T-helper 1 cell (primary cell): ENCODE measurements at regions not wholly inside any gene's neighbourhood (a gene's known extent, or its start where the extent isn't known, plus 50 kb on each side); places are given as distances from the start of the nearest gene placed in this dataset.
"Not testable (repeated sequence)": the region's sequence is repeated elsewhere in the genome, so short reads cannot be mapped to it uniquely, and the experiment has no call there.

Source experiments
- DNase-seq, 5 donors: peaks; one replicate each; pipeline ENCODE4 v3.0.0-alpha.2; 2012 to 2020

DNA sequence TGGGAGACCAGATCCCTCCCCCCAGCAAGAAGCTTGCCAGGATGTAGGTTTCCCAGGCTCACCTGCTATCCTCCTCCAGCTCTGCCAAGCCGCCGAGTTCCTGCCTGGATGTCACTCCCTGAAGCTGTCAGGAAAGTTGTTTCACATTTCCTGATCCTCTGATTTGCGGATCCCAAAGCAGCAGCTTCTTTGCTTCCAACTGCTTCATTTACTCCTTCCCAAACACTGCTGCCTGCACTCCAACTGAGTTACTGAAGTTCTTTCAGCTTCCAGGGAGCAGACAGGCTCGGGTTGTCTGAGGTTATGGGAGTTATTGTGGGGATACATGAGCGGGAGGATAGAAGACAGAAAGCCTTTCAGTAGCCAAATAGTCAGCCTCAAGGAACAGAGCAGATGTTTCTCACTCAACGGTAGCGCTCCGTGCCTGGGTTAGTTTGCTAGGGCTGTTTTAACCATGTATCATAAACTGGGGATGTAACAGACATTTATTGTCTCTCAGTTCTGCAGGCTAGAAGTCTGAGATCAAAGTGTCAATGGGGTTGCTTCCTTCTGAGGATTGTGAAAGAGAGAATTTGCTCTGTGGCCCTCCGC lies 516.0 kb downstream of the REEP3 start:
- no peak for DNase-seq

DNA sequence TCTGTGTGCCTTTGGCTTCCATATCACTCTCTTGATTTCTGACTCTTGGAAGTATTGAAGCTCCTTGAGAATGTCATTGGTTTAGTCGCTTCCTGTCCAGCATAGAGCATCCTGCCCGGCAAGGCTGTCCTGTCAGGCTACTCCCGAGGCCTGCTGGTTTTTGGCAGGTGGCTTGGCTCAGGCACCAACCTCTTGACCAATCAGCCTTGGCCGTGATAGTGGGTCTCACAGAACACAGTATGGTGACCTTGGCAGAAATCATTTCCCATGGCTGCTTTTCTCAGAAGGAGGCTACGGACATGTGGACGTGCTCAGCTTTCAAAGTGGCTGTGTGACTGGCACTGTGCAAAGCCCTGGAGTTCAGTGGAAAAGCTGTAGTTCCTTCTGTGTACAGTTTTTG lies 516.9 kb downstream of the REEP3 start:
- DNase-seq = no peak

DNA sequence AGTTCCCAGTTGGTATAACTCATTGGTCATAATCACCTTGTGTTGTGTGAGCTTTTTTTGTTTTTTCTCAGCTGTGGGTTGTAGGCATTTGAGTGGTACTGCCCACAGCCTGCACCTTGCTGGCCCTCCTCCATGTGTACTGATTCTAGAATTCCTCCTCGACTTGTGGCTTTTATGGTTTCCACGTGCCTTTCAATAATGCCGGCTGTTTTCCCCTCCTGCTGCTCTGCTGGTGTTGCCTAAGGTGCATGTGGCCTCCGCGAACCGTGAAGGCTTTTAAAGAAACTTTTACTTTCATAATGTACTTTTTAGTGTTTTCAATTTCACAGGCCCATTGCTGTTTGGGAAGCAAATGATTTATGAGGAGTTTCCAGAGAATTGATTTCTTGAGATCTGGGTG lies 518.0 kb downstream of the REEP3 start:
- no peak for DNase-seq

DNA sequence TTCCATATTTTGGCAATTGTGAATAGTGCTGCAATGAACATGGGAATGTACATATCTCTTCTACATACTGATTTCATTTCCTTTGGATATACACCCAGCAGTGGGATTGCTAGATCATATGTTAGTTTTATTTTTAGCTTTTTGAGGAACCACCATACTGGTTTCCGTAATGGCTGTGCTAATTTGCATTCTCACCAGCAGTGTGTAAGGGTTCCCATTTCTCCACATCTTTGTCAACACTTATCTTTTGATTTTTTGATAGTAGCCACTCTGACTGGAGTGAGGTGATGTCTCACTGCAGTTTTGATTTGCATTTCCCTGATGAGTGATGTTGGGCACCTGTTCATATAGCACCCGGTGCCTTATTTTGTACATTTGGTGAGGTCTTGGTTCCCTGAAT lies 519.6 kb downstream of the REEP3 start:
- no peak for DNase-seq

DNA sequence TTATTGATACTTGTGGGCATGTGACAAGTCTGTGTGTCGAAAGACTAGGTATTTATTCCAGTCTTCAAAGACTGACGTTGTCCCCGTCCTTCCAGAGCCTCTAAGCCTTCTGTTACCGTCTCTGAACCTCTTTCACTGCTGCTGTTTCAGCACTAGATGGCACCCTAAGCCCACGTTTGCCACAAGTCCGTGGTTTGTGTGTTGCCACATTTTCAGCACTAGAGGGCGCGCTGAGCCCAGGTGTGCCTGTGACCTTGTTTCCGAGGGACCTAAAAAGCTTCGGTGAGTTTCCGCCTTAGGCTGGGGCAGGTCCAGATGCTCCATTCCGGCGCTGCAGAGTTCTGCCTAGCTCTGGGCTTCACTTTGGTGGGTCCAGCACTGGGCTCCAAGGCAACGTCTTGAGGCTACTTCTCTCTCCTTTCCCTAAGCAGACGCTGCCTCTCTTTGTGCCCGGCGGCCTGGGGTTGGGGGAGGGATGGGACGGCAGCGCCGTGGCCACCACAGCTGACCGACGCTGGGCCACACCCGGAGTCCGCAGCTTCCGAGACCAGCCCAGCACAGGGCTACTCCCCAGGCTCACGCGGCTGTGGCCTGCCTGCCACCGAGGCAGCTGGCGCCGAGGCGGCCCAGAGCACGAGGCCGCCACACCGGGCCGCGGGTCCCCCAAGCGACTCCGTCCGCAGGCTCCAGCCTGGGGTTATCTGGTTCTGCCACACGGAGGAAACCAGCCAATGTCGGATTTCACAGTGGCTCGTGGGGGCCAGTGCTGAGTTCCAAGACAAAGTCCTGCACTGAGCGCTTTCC lies 520.2 kb downstream of the REEP3 start:
- peak; percentile 50 to 77 (median 71) for DNase-seq

DNA sequence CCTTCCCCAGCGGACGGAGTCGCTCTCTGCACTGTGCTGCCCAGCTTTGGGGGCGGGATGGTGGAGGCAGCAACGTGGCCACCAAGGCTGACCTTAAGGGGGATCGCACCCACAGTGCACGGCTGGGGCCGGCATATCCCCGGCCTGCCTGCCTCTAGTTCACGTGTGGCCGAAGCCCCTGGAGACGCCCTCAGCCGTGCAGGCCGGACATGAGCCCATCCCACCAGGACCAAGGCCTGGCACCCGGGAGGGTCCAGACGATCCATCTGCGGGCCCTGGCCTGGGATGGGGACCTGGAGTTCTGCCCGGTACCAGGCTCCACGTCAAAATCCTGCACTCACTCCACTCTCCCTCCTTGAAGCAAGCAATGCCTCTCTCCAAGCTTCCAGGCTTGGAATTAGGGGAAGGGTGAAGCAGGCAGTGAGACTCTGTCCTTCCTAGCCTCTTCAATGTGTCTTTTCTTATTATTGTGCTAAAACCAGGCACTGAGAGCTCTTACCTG lies 520.8 kb downstream of the REEP3 start:
- DNase-seq = no peak

DNA sequence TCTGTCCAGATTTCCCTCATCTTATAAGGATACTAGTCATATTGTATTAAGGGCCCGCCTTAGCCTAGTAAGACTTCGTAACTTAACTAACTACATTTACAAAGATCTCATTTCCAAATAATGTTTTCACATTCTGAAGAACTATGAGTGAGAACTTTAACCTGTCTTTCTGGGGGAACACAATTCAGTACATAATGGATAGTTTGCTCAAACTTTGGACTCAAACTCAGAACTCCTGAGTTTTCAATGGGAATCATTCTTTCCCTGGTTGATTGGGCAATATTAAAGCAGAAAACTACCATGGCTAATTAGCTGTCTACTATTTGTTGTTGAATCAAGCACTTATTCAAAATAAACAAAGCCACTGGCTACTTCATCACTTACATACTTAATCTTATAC lies 522.9 kb downstream of the REEP3 start:
- DNase-seq = no peak

DNA sequence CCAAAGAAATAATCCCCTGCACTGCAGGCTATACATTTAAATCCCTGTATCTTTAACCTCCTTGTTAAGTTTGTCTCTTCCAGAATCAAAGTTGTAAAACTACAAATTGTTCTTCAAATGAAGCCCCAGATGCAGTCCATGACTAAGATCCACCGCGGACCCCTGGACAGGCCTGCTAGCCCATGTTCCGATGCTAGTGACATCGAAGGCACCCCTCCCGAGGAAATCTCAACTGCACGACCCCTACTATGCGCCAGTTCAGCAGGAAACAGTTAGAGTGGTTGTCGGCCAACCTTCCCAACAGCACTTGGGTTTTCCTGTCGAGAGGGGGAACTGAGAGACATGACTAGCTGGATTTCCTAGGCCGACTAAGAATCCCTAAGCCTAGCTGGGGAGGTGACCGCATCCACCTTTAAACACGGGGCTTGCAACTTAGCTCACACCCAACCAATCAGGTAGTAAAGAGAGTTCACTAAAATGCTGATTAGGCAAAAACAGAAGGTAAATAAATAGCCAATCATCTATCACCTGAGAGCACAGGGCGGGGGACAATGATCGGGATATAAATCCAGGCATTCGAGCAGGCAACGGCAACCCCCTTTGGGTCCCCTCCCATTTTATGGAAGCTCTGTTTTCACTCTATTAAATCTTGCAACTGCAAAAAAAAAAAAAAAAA lies 523.9 kb downstream of the REEP3 start:
- not testable (repeated sequence) for DNase-seq

DNA sequence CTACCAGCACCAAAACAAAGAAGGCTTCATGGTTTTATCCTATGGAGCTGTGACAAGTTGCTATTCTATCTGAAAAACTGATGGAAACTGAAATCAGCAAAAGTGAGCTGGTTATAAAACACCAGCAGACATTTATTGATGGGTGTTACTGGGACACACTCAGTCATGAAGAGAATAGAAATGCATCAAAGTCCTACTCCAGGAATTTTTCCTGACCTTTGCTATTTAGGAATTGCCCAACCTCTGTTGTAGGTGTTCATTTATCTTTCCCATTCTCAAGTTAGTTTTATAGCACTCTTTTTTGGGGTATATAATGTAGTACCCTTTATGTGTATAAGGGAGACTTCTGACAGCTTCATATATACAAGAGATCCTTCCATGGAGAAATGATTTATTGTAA lies 533.2 kb downstream of the REEP3 start:
- no peak for DNase-seq

DNA sequence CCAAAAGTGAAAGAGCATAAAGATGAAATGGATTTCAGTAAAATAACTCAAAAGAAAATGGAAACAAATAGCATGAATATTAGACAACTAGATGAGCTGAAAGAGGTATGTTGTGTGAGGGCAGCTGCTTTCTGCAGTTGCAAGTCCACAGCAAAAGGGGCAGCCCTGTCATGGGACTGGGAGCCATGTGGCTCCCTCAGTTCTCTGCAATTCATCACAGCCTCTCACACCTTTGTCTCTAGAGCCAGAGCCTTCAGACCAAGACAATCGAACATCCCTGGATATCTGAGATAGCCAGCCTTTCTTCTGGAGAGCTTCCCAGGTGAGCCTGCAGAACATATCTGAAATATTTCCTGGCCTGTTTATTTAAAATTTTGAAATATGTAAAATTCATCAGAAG lies 538.7 kb downstream of the REEP3 start:
- DNase-seq = no peak

DNA sequence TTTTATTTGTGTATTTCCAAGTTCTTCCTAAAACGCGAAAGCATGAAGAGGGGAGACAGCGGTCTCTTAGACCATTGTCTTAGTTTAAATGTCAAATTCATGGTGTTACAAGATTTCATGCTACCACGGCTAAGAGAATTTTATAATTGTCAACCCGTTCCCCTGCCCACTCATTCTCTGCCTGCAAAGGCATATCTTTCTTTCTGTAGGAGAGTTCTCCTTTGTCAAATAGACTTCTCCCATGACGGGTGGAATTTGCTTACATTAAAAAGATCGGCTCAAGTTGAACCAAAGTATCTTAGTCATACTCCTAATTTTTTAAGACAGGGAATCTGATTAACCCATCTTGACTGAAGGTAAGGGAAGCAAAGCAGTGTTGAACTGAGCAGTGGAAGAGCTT lies 539.2 kb downstream of the REEP3 start:
- DNase-seq = no peak

DNA sequence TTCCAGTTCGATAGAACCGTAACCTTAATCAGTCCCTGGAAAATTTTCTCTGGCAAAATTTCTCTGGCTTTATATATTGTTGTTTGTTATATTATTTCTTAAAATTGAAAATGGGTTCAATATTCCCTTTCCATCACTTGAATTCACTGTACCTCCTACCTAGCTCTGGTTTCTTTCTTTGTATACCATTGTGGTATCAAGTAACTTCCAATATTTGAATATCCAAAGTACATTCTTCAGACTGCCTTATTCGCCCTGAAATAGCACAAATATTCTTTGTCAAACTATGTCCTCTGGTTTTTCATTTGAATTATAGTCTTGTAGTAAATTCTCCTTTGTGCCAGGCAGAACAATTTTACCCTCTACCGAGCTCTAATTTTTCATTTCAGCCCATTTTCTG lies 541.6 kb downstream of the REEP3 start:
- DNase-seq = no peak

DNA sequence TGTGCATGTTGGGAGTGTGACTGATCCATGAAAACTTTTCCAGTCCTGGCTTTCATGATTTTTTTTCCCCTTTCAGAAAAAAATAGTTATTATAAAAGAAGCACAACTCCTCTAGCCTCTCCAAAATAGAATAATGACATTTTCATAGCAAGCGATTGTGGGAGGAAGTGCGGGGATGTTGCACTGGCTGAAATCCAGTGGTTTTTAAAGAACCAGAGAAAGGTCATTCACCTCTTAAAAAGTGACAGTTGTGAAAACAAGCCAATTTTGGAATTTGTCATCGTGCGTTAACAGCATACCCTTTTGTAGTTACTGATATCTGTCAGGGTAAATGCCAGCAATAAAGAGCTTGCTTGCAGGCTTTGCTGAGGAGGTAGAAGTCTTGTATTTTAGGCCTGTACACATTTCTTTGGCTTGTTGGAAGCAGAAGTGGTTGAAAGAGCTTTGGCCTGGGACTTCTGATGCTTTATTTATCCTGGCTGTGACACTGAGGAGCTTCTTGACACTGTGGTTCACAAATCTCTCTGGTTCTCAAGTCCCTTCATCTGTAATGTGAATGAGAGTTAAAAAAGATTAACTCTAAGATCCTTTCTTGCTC lies 545.9 kb downstream of the REEP3 start:
- DNase-seq = no peak

DNA sequence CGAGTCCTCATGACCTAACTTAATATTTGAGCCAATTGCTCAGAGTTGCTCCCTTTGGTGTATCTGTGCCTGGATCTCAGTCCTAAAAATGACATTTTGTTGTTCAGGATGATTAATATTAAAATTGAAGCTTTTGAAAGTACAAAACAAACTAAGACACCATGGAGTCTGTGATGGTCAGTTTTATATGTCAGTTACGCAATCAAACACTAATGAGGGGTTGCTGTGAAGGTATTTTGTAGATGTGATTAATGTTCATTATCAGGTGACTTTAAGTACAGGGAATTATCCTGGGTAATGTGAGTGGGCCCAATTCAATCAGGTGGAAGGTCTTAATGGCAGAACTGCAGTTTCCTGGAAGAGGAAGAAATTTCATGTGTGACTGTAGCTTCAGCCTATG lies 546.7 kb downstream of the REEP3 start:
- DNase-seq = no peak

DNA sequence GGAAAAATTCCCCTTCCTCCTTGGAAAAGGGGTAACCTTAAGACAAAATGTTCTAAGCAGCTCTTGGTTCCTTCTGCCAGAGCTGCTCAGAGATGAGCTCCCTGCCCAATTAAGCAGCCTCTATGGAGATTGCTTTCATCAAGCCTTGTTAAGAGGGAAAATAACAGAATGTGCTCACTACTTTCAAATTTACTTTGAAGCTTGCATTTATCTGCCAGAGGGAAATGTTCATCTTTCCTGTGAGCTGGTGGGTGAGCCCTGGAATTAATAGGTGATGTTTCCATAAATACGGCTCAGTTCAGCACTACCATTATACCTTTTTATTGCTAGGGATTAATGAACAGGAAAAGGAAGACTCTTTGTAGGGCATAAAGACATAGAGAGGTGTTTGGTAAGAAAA lies 549.0 kb downstream of the REEP3 start:
- DNase-seq = no peak

DNA sequence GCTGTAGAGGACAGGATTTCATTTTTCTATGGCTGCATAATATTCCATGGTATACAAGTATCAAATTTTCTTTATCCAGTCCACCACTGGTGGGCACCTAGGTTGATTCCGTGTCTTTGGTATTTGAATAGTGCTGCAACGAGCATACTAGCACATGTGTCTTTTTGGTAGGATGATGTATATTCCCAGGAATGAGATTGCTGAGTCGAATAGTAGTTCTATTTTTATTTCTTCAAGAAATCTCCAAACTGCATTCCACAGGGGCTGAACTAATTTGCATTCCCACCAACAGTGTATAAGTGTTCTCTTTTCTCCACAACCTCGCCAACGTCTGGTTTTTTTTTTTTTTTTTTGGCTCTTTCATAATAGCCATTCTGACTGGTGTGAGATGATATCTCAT lies 550.0 kb downstream of the REEP3 start:
- no peak for DNase-seq

DNA sequence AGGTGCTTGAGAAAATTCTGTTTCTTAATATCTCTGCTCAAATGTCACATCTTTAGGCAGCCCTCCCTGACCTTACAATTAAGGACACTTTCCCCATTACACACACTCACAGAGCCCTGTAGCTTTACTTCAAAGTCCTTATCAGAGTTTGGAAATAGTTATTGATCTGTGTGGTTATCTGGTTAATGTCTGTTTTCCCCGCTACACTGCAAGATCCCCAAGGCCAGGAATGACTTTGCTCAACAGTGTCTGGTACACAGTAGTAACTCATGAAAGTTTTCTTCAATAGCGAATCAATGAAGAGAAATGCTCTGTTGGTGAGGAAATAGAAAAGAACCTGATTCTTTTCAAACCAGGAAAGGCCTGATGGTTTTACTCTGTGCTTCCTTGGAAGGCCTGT lies 554.4 kb downstream of the REEP3 start:
- DNase-seq = no peak

DNA sequence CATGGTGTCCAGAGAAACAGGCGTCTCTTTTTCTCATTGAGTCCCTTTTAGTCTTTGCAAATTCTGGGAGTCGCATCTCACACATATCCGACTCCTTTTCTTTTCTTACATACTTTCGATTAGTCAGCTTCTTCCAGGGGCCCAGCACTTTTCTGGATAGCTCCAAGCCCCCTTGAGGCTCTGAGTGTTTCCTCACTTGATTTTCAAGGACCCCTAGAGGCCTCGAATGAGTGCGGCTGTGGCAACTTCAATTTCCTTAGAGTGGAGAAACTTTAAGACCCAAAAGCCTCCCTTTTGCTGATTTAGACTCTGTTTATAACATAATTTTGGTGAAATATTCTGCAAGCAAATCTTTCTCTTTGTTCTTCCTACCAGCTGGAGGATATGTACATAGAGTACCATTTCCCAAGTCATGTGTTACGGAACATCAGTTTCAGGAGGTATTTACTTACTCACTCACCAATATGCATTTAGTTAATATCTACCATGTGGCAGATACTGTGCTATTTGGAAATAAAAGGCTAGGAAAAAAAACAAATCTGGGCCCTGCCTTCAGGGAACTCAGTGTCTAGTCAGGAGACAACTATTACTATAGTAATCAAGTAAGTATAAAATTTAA lies 555.2 kb downstream of the REEP3 start:
- no peak for DNase-seq

DNA sequence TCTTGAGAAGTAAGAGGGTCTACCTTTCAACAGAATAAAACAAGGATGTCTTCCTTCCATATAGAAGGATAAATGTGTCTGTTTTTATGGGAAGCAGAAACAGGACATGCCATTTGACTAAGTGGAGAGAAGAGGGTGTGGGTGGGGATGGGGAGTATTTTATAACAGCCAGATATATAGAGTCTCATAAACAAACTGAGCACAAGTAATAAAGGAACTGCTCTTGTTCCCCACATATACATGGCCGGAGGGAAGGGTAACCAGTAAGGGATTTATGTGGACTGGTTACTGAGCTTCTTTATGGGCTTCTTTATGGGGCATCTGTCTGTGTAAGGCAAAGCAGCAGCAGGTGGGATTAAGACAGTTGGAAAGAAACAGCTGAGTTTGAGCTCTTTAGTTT lies 558.1 kb downstream of the REEP3 start:
- DNase-seq = no peak

DNA sequence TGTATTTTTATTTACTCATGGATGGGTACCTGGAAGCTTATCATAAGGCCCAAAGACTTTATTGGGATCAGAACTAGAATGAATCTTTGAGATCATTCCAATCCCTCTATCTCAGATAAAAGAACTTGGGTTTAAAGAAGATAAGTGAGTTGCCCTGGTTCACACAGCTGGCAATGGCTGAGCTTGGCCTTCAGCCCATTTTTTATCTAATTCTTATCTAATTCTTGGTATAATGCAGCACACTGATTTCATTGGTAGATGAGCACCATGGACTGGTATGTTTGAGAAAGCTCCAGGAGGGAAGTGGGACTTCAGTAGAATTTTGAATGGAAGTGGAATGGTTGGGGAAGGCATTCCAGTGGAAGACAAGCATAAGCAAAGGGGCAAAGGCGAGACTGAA lies 558.9 kb downstream of the REEP3 start:
- no peak for DNase-seq

DNA sequence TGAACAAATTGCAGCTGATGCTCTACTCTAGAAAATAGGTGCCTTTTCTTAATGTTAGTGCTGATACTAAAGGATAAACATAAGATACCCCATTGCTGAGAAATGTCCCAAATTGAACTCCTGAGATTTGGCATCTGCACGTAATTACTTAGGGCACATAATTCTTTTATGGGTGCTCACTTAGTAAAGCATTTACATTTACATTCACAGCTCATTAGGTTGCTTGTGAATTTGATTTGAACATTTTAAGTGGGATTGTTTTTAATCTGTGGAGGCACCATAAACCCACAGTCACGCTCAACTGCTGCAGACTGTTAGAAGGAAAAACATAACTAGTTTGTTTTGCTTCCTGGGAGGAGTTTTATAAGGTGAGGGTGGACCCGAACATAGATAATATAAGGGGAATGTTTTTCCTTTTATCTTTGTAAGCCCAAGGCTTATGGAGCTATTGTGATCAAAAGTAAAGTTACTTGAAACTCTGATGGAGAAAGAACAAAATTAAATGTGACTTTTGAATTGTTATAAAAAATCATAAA lies 560.8 kb downstream of the REEP3 start:
- no peak for DNase-seq

DNA sequence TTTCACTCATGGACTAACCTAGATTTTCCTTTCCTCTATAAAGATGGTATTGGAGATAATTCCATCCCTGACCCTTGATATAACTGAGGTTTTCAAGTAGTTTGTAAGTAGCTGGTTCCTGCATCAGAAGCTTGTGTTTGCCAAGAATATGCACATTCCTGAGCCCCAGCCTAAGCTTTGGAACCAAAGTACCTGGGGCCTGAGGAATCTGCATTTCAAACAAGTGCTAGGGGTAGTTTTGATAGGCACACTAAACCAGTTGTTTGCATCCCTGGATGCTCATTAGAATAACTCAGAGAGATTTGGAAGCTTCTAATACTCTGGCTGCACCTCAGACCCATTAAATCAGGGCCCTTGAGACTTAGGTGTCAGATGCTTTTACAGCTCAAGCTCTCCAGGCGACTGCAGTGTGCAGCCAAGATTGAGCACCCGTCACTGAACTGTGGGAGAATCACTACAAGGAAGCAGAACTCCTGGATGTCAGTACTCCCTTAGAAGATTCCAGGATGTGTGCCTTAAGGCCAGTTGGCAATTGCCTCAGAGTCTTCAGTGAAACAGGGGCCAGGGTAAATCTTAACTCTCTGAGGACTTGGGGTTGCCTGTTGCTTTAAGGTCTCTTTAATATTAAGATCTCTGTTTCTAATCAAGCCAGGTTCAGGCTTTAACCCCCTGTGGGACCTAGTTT lies 565.0 kb downstream of the REEP3 start:
- DNase-seq = no peak
